ENCODE measurements at regions not wholly inside any gene's neighbourhood (a gene's known extent, or its start where the extent isn't known, plus 50 kb on each side); places are given as distances from the start of the nearest gene placed in this dataset.

GRCh38 chr9:103757062-103757461 is 337.0 kb upstream of the SMC2 start:
- no peak for DNase-seq
- no peak overlapping the region for H3K27ac Mint-ChIP-seq

GRCh38 chr9:103761466-103761865 is 332.6 kb upstream of the SMC2 start:
- Histone ChIP-seq H3K9me3 (replicated peaks in 1 of 2; ENCODE audit: control insufficient read depth in 1 of 2, insufficient read depth in 1 of 2, low read length in 2 of 2) (peaks cover 0 to 3% of the 10 kb centered on the region in 2 donors), H3K36me3 (replicated peaks in 1 of 2; ENCODE audit: control insufficient read depth in 1 of 2, insufficient read depth in 2 of 2, low read length in 2 of 2) (no peaks in the 10 kb centered on the region), H3K27me3 (ENCODE audit: control insufficient read depth in 2 of 2, insufficient read depth in 2 of 2, low read length in 2 of 2) (no peaks in the 10 kb centered on the region), H3K4me3 (replicated peaks in 1 of 3; ENCODE audit: low read depth in 2 of 3, low read length in 3 of 3) (no peak overlapping the region), H3K9ac (ENCODE audit: insufficient read depth, low read length, poor library complexity, severe bottlenecking) (no peak overlapping the region), H3K79me2 (ENCODE audit: insufficient read depth, low read length) (no peaks in the 10 kb centered on the region), H3K4me1 (ENCODE audit: control insufficient read depth in 1 of 2, insufficient read depth in 2 of 2, low read length in 2 of 2) (no peaks in the 10 kb centered on the region), H2AFZ (ENCODE audit: insufficient read depth, low read depth, low read length, poor library complexity, severe bottlenecking) (no peak overlapping the region), H3K4me2 (replicated peaks; ENCODE audit: extremely low read depth, low read length, poor library complexity, severe bottlenecking) (no peak overlapping the region), H3K27ac (ENCODE audit: low read depth in 1 of 2, low read length in 2 of 2) (no peak overlapping the region), H4K20me1 (ENCODE audit: insufficient read depth, low read length) (no peaks in the 10 kb centered on the region)
- H3K27me3 Mint-ChIP-seq (ENCODE audit: low read depth in 3 of 3) = no peaks in the 10 kb centered on the region
- H3K27ac Mint-ChIP-seq = no peak overlapping the region
- intact Hi-C loops (cut with micrococcal nuclease) = no loop called here
- DNase-seq = no peak
- H3K36me3 Mint-ChIP-seq = no peaks in the 10 kb centered on the region
- WGBS (ENCODE audit: insufficient coverage) = no CpG with 5 or more reads among the region's 2 CpGs
- TF ChIP-seq CTCF (IDR thresholded peaks at IDR 0.05) = no peak
- H3K4me3 Mint-ChIP-seq = no peak overlapping the region
- peaks cover 0 to 8% (median 3%) of the 10 kb centered on the region in 7 donors for H3K9me3 Mint-ChIP-seq
- H3K4me1 Mint-ChIP-seq = no peaks in the 10 kb centered on the region

More at GRCh38 chr9:103757062-103757461, 337.0 kb upstream of the SMC2 start:
- H3K36me3 Mint-ChIP-seq = no peaks in the 10 kb centered on the region
- Histone ChIP-seq H3K9me3 (replicated peaks in 1 of 2; ENCODE audit: control insufficient read depth in 1 of 2, insufficient read depth in 1 of 2, low read length in 2 of 2) (no peaks in the 10 kb centered on the region), H3K36me3 (replicated peaks in 1 of 2; ENCODE audit: control insufficient read depth in 1 of 2, insufficient read depth in 2 of 2, low read length in 2 of 2) (no peaks in the 10 kb centered on the region), H3K27me3 (ENCODE audit: control insufficient read depth in 2 of 2, insufficient read depth in 2 of 2, low read length in 2 of 2) (no peaks in the 10 kb centered on the region), H3K4me1 (ENCODE audit: control insufficient read depth in 1 of 2, insufficient read depth in 2 of 2, low read length in 2 of 2) (no peaks in the 10 kb centered on the region), H3K27ac (ENCODE audit: low read depth in 1 of 2, low read length in 2 of 2) (no peak overlapping the region), H4K20me1 (ENCODE audit: insufficient read depth, low read length) (no peaks in the 10 kb centered on the region), H3K4me2 (replicated peaks; ENCODE audit: extremely low read depth, low read length, poor library complexity, severe bottlenecking) (no peak overlapping the region), H3K9ac (ENCODE audit: insufficient read depth, low read length, poor library complexity, severe bottlenecking) (no peak overlapping the region), H3K79me2 (ENCODE audit: insufficient read depth, low read length) (no peaks in the 10 kb centered on the region), H2AFZ (ENCODE audit: insufficient read depth, low read depth, low read length, poor library complexity, severe bottlenecking) (no peak overlapping the region), H3K4me3 (replicated peaks in 1 of 3; ENCODE audit: low read depth in 2 of 3, low read length in 3 of 3) (no peak overlapping the region)
- H3K4me3 Mint-ChIP-seq = no peak overlapping the region
- 95% methylated on average over 2 of the region's 3 CpGs for WGBS (ENCODE audit: insufficient coverage)
- intact Hi-C loops (cut with micrococcal nuclease) = no loop called here
- peaks cover 0 to 1% (median 0%) of the 10 kb centered on the region in 3 donors for H3K27me3 Mint-ChIP-seq (ENCODE audit: low read depth in 3 of 3)
- peaks cover 0 to 8% (median 4%) of the 10 kb centered on the region in 7 donors for H3K9me3 Mint-ChIP-seq
- TF ChIP-seq CTCF (IDR thresholded peaks at IDR 0.05) = no peak
- H3K4me1 Mint-ChIP-seq = no peaks in the 10 kb centered on the region
